Endodermal cell (in vitro differentiated cells): ENCODE measurements at regions not wholly inside any gene's neighbourhood (a gene's known extent, or its start where the extent isn't known, plus 50 kb on each side); places are given as distances from the start of the nearest gene placed in this dataset.

ENCODE experiments used
- DNase-seq: peaks from one replicate; pipeline ENCODE4 v3.0.0-alpha.2; 2017
- H3K27ac ChIP-seq: 2 replicates; pipeline ENCODE4 v1.5.1; 2013; ENCODE audit warnings: mild to moderate bottlenecking, low read depth, low read length, moderate library complexity
- H3K27me3 ChIP-seq: 2 replicates; pipeline ENCODE4 v1.6.1; 2013; ENCODE audit warnings: mild to moderate bottlenecking, low read length, moderate library complexity; ENCODE audit not compliant: insufficient read depth, control insufficient read depth, poor library complexity, severe bottlenecking
- H3K36me3 ChIP-seq: 2 replicates; pipeline ENCODE4 v1.7.0; 2013; ENCODE audit warnings: mild to moderate bottlenecking, low read length, moderate library complexity; ENCODE audit not compliant: control insufficient read depth, insufficient read depth
- H3K4me1 ChIP-seq: one replicate; pipeline ENCODE4 v1.7.0; 2013; ENCODE audit warnings: low read length; ENCODE audit not compliant: control insufficient read depth, insufficient read depth
- H3K4me3 ChIP-seq: 2 replicates; pipeline ENCODE4 v1.5.1; 2013; ENCODE audit warnings: mild to moderate bottlenecking, low read length, moderate library complexity
- H3K9ac ChIP-seq: 2 replicates; pipeline ENCODE4 v1.6.1; 2013; ENCODE audit warnings: mild to moderate bottlenecking, low read length, moderate library complexity; ENCODE audit not compliant: poor library complexity, severe bottlenecking; ENCODE audit errors: extremely low read depth
- H3K9me3 ChIP-seq: 2 replicates; pipeline ENCODE4 v1.6.1; 2013; ENCODE audit warnings: mild to moderate bottlenecking, low read length, moderate library complexity; ENCODE audit not compliant: control insufficient read depth
- H3K27ac Mint-ChIP-seq: 2 replicates; pipeline ENCODE4 v1.8.0; 2020; ENCODE audit warnings: mixed read lengths
- H3K27me3 Mint-ChIP-seq: 2 replicates; pipeline ENCODE4 v1.8.0; 2021; ENCODE audit warnings: mild to moderate bottlenecking, mixed read lengths; ENCODE audit not compliant: insufficient read depth
- H3K36me3 Mint-ChIP-seq: 2 replicates; pipeline ENCODE4 v1.8.0; 2020; ENCODE audit warnings: low read depth, mixed read lengths
- H3K4me1 Mint-ChIP-seq: 2 replicates; pipeline ENCODE4 v1.8.0; 2020; ENCODE audit warnings: mixed read lengths
- H3K4me3 Mint-ChIP-seq: 2 replicates; pipeline ENCODE4 v1.8.0; 2020; ENCODE audit warnings: mild to moderate bottlenecking, moderate library complexity, mixed read lengths
- H3K9me3 Mint-ChIP-seq: 2 replicates; pipeline ENCODE4 v1.8.0; 2020; ENCODE audit warnings: mild to moderate bottlenecking, mixed read lengths
- WGBS, 2 experiments: methylation state at CpG; one replicate each; pipeline versions ENCODE4 v1.1.5 to v1.1.7; 2013; ENCODE audit warnings: missing lambda C conversion rate in 2 of 2, mixed read lengths in 1 of 2; ENCODE audit not compliant: insufficient coverage in 1 of 2, insufficient read length in 1 of 2; 5-methylcytosine and 5-hydroxymethylcytosine counted together
- TF ChIP-seq, protein P1 (sequence below): fragments of 200-600 bp; sonication (generic); conservative IDR thresholded peaks from 2 replicates; pipeline ENCODE4 v1.5.0; 2021; ENCODE audit warnings: antibody characterized with exemption, mild to moderate bottlenecking

DNA sequence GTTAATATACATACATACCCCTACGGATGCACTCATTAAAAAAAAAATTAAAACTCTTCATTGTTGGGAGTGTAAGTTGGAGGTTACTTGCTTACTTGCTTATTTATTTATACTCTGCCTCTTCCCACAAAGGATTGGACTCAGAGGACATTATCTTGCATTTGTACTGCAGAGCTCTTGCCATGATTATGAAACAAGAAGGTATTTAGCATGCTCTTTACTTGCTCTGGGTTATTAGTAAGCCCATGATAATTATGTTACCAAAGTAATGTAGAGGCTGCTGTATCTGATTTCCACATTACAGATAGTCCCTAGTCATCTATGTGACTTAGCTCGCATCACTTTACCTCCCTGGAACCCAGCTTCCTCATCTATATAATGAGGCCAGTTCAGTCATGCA, 355.1 kb upstream of the PTBP2 start:
- H3K4me3 Mint-ChIP-seq: no peak overlapping the region
- H3K4me1 Mint-ChIP-seq: peaks cover 9% of the 10 kb centered on the region
- H3K27ac ChIP-seq: no peak overlapping the region

DNA sequence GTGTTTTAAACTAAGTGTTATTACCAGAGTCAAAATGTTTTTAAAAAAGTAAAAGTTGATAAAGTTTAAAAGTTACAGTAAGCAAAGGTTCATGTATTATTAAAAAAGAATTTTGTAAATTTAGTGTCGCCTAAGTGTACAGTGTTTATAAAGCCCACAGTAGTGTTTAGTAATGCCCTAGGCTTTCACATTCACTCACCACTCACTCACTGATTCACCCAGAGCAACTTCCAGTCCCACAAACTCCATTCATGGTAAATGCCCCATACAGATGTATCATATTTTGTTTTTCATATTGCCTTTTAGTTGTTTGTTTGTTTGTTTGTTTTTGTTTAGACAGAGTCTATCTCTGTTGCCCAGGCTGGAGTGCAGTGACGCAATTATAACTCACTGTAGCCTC, 353.8 kb upstream of the PTBP2 start:
- Histone ChIP-seq H3K9ac (no peak overlapping the region), H3K27ac (no peak overlapping the region), H3K4me1 (peaks cover 6% of the 10 kb centered on the region), H3K27me3 (no peaks in the 10 kb centered on the region), H3K36me3 (no peaks in the 10 kb centered on the region), H3K9me3 (no peaks in the 10 kb centered on the region), H3K4me3 (no peak overlapping the region)
- DNase-seq: no peak
- H3K9me3 Mint-ChIP-seq: no peaks in the 10 kb centered on the region
- H3K4me3 Mint-ChIP-seq: no peak overlapping the region
- H3K27me3 Mint-ChIP-seq: no peaks in the 10 kb centered on the region
- no peaks in the 10 kb centered on the region for H3K36me3 Mint-ChIP-seq
- no peak overlapping the region for H3K27ac Mint-ChIP-seq
- H3K4me1 Mint-ChIP-seq: peaks cover 8% of the 10 kb centered on the region
- 96% methylated on average over 2 of the region's 2 CpGs; no CpG with 5 or more reads in 1 of the 2 experiments for WGBS, 2 experiments
- TF ChIP-seq, protein P1, sequence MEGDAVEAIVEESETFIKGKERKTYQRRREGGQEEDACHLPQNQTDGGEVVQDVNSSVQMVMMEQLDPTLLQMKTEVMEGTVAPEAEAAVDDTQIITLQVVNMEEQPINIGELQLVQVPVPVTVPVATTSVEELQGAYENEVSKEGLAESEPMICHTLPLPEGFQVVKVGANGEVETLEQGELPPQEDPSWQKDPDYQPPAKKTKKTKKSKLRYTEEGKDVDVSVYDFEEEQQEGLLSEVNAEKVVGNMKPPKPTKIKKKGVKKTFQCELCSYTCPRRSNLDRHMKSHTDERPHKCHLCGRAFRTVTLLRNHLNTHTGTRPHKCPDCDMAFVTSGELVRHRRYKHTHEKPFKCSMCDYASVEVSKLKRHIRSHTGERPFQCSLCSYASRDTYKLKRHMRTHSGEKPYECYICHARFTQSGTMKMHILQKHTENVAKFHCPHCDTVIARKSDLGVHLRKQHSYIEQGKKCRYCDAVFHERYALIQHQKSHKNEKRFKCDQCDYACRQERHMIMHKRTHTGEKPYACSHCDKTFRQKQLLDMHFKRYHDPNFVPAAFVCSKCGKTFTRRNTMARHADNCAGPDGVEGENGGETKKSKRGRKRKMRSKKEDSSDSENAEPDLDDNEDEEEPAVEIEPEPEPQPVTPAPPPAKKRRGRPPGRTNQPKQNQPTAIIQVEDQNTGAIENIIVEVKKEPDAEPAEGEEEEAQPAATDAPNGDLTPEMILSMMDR: no peak

More for the DNA sequence above, 355.1 kb upstream of the PTBP2 start:
- no peaks in the 10 kb centered on the region for H3K9me3 ChIP-seq
- Mint-ChIP-seq H3K27ac (no peak overlapping the region), H3K27me3 (no peaks in the 10 kb centered on the region), H3K9me3 (no peaks in the 10 kb centered on the region), H3K36me3 (no peaks in the 10 kb centered on the region)
- no peak overlapping the region for H3K4me3 ChIP-seq
- H3K36me3 ChIP-seq: no peaks in the 10 kb centered on the region
- H3K9ac ChIP-seq: no peak overlapping the region
- WGBS, 2 experiments: 83 to 90% methylated on average over 1 to 2 of the region's 2 CpGs
- H3K27me3 ChIP-seq: no peaks in the 10 kb centered on the region
- no peak for DNase-seq
- TF ChIP-seq, protein P1: no peak
- H3K4me1 ChIP-seq: peaks cover 6% of the 10 kb centered on the region

DNA sequence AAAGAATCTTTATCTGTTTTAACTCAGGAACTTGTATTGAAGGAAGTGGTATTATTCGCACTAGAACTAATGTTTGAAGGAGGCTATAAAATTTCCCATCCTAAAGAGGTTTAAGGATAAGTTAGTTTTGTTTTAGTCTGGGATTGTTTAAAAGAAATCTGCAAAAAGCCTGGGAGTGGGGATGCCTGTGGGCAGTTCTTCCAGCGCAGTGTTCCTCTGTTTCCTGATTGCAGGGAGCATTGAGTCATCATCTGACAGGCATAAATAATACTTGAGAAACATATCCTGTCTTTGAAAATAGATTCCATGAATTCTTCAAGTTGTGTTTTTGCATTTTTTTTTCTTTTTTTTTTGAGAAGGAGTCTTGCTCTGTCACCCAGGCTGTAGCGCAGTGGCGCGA, 350.8 kb upstream of the PTBP2 start:
- peaks cover 10% of the 10 kb centered on the region for H3K9me3 ChIP-seq
- H3K27me3 Mint-ChIP-seq: no peaks in the 10 kb centered on the region
- no peak overlapping the region for H3K9ac ChIP-seq
- DNase-seq: no peak
- peaks cover 3% of the 10 kb centered on the region for H3K4me1 ChIP-seq
- no peak overlapping the region for H3K4me3 Mint-ChIP-seq
- no peaks in the 10 kb centered on the region for H3K27me3 ChIP-seq
- no peaks in the 10 kb centered on the region for H3K9me3 Mint-ChIP-seq
- 72 to 100% methylated on average over 1 to 5 of the region's 5 CpGs for WGBS, 2 experiments
- H3K27ac Mint-ChIP-seq: no peak overlapping the region
- H3K36me3 Mint-ChIP-seq: no peaks in the 10 kb centered on the region
- no peak overlapping the region for H3K27ac ChIP-seq
- TF ChIP-seq, protein P1: no peak
- H3K36me3 ChIP-seq: no peaks in the 10 kb centered on the region
- peaks cover 5% of the 10 kb centered on the region for H3K4me1 Mint-ChIP-seq
- H3K4me3 ChIP-seq: no peak overlapping the region
